Activated effector memory CD4-positive, alpha-beta T cell treated with anti-CD3 and anti-CD28 coated beads, Interleukin-2, amount 50 U/mL, for 16 hours (primary cell): ENCODE measurements at regions not wholly inside any gene's neighbourhood (a gene's known extent, or its start where the extent isn't known, plus 50 kb on each side); places are given as distances from the start of the nearest gene placed in this dataset.

Experiments
- DNase-seq: peaks from one replicate; pipeline ENCODE4 v3.0.0-alpha.2; 2020

GRCh38 chr2:14923820-14924580 lies 291.5 kb downstream of the LRATD1 start:
- no peak for DNase-seq

GRCh38 chr2:14925471-14925870 lies 293.0 kb downstream of the LRATD1 start:
- no peak for DNase-seq

- no peak for DNase-seq
Observed at GRCh38 chr2:14927021-14927564, 294.6 kb downstream of the LRATD1 start.

- no peak for DNase-seq
Observed at GRCh38 chr2:14928056-14928455, 295.5 kb downstream of the LRATD1 start.

GRCh38 chr2:14930441-14930840 lies 297.9 kb downstream of the LRATD1 start:
- no peak for DNase-seq

GRCh38 chr2:14932285-14932684 lies 299.8 kb downstream of the LRATD1 start:
- DNase-seq, result no peak

- no peak for DNase-seq
Observed at GRCh38 chr2:14933753-14934152, 301.2 kb downstream of the LRATD1 start.

GRCh38 chr2:14936426-14936825 lies 303.9 kb downstream of the LRATD1 start:
- no peak for DNase-seq

GRCh38 chr2:14937336-14937735 lies 304.8 kb downstream of the LRATD1 start:
- DNase-seq, result no peak

- DNase-seq, result no peak
Observed at GRCh38 chr2:14941151-14941631, 308.7 kb downstream of the LRATD1 start.

- DNase-seq, result no peak
Observed at GRCh38 chr2:14942987-14943386, 310.5 kb downstream of the LRATD1 start.

- DNase-seq, result no peak
Observed at GRCh38 chr2:14944562-14945346, 312.2 kb downstream of the LRATD1 start.

GRCh38 chr2:14951569-14952285 lies 319.2 kb downstream of the LRATD1 start:
- no peak for DNase-seq

GRCh38 chr2:14952400-14952963 lies 320.0 kb downstream of the LRATD1 start:
- no peak for DNase-seq

- DNase-seq, result no peak
Observed at GRCh38 chr2:14960686-14961324, 328.3 kb downstream of the LRATD1 start.

- no peak for DNase-seq
Observed at GRCh38 chr2:14967729-14968128, 335.2 kb downstream of the LRATD1 start.

- DNase-seq, result no peak
Observed at GRCh38 chr2:14975381-14975780, 342.9 kb downstream of the LRATD1 start.

GRCh38 chr2:14977021-14977420 lies 344.5 kb downstream of the LRATD1 start:
- DNase-seq, result no peak

GRCh38 chr2:14978845-14979244 lies 346.3 kb downstream of the LRATD1 start:
- no peak for DNase-seq

GRCh38 chr2:14982790-14983189 lies 350.3 kb downstream of the LRATD1 start:
- no peak for DNase-seq

GRCh38 chr2:14988600-14988999 lies 356.1 kb downstream of the LRATD1 start:
- DNase-seq, result no peak

- no peak for DNase-seq
Observed at GRCh38 chr2:14991723-14992122, 359.2 kb downstream of the LRATD1 start.
